ENCODE measurements at regions not wholly inside any gene's neighbourhood (a gene's known extent, or its start where the extent isn't known, plus 50 kb on each side); places are given as distances from the start of the nearest gene placed in this dataset.
"Not testable (repeated sequence)": the region's sequence is repeated elsewhere in the genome, so short reads cannot be mapped to it uniquely, and the experiment has no call there.

DNA sequence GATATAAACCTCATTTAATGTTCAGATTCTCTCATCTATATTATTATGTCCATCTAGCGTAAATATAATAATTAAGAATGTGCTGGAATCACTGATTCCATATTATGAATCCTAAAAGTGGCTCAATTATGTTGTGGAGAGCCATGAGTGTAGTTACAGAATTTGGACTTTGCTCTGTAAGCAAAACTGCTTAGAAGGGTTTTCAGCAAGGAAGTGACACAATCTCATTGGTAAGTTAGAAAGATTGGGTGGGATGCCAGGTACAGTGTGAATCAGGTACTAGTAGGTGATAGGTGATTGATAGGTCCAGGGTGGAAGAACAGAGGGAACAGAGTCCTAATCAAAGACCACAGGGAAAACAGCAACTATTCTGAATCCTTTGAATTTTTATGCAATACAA is 74.9 kb upstream of the ABLIM1 start:
- no peak for ATAC-seq

DNA sequence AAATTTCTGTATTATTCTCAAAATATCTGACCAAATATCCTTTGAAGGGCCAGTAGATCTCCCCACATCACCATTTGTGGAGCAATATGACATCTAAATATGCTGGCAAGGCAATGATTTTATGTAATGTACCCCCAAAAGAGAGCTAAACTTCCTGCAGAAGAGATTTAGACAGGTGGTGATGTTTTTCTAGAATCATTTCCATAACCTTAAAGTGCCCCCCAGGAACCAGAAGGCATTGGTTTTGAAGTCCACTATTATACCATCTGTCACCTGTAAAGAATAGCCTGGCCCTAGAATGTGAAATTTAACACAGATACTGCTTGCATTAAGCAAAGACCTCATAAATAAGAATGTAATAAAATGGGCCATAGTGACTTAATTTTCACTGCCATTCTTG is 77.9 kb upstream of the ABLIM1 start:
- ATAC-seq = no peak

DNA sequence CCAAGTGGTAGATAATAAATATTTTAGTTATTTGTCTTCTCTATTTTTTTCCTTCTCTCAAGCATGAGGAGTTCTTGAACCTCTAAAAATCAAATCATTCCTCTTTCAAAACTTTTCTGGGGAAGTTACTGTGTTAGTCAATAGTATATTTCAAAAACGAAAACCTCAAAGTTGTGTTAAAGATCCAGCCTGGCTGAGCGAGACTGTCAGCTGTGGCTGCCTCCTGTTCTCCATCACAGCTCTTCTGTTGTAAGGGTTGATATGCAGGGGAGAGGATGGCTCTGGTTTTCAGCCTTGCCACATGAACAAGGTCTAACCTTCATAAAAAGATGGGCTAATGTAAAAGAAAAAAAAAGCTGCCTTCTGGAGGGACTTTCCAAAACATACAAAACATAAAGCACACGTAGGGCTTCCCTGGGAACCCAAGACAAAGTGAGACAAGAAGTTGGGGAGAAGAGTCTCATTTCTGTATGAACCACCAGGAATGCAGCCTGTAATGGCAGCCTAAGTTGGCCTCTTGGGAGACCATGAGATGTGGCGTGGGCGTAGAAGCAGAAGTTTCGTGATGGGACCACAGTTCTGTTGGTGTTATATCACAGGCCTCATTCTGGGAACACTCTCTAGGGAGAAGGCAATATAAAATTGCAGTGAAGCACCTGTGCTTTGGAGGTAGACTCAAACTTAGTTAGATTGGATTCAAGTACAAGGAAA is 77.9 kb upstream of the FHIP2A start:
- no peak for ATAC-seq

DNA sequence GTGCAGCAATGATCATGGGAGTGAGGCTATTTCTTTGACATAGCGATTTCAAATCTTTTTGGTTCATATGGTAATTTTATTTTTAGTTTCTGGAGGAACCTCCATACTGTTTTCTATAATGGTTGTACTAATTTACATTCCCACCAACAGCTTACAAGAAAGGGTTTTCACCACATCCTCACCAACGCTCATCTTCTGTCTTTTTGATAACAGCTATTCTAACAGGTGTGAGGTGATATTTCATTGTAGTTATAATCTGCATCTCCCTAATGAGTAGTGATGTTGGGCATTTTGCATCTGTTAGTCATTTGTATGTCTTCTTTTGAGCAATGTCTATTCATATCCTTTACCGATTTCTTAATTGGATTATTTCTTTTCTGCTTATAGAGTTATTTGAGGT is 75.0 kb upstream of the FHIP2A start:
- ATAC-seq = no peak

GRCh38 chr10:114748241-114748640 is 73.3 kb upstream of the FHIP2A start:
- no peak for ATAC-seq

GRCh38 chr10:114749014-114749413 is 72.6 kb upstream of the FHIP2A start:
- no peak for ATAC-seq

- no peak for ATAC-seq
Observed at GRCh38 chr10:114749510-114749909, 72.1 kb upstream of the FHIP2A start.

- no peak for ATAC-seq
Observed at GRCh38 chr10:114751856-114752255, 69.7 kb upstream of the FHIP2A start.

- not testable (repeated sequence) for ATAC-seq
Observed at GRCh38 chr10:114752570-114752969, 69.0 kb upstream of the FHIP2A start.

GRCh38 chr10:114753126-114753525 is 68.5 kb upstream of the FHIP2A start:
- no peak for ATAC-seq

GRCh38 chr10:114754445-114755320 is 66.9 kb upstream of the FHIP2A start:
- no peak for ATAC-seq

DNA sequence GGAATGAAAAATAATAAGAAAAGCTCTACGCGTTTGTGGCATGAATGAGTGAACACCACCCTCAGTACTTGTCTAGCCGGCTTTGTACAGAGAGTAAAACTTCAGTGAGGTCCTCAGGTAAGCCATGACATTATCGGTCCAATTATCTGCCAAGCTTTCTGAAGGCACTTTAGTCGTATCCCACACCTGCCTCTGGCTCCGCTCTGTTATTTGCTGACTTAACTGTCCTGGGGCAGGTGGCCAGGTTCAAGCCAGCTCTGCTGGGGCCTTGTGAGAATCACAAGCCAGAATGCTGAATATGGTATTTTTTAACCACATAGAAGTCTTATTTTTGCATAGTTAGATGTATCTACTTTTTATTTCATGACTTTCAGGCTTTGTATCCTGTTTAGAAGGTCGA is 66.0 kb upstream of the FHIP2A start:
- no peak for ATAC-seq

- no peak for ATAC-seq
Observed at GRCh38 chr10:114758331-114758730, 63.2 kb upstream of the FHIP2A start.

GRCh38 chr10:114761205-114762193 is 60.1 kb upstream of the FHIP2A start:
- ATAC-seq = no peak

DNA sequence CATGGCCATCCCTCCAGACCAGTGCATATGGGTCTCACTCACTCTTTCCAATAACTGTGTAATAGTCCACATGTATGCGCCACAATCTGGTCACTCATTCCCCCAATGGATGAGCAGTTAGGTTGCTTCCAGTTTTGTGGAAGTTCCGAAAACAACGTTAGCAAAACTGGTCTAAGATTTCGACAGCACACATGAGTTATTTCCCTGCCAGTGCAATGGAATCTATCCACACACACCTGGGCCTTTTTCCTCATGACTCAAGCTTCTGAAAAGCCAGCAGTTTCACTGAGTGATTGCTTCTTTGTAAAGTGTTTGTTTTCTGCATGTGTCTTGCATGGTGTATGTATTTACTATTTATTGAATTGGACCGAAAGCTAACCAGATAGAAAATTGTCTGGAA is 58.8 kb upstream of the FHIP2A start:
- ATAC-seq = no peak

- no peak for ATAC-seq
Observed at GRCh38 chr10:114764656-114765055, 56.9 kb upstream of the FHIP2A start.

DNA sequence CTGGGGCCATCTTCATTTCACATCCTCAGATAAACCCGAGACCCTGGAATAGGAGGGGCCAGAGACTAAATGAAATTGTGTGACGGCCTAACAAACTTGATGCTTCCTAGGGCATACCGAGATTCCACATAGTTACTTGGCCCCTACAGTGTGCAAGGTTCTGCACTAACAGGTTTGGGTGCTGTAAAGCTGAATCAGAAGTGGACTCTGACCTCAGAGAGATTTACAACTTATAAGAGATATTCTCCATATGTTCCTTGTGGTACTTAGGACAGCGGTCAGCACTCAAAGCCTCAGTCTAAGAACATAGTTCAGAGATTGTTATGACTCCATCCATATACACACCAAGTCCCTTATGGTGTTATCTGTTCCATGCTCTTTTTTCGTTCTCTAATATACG is 55.1 kb upstream of the FHIP2A start:
- no peak for ATAC-seq

DNA sequence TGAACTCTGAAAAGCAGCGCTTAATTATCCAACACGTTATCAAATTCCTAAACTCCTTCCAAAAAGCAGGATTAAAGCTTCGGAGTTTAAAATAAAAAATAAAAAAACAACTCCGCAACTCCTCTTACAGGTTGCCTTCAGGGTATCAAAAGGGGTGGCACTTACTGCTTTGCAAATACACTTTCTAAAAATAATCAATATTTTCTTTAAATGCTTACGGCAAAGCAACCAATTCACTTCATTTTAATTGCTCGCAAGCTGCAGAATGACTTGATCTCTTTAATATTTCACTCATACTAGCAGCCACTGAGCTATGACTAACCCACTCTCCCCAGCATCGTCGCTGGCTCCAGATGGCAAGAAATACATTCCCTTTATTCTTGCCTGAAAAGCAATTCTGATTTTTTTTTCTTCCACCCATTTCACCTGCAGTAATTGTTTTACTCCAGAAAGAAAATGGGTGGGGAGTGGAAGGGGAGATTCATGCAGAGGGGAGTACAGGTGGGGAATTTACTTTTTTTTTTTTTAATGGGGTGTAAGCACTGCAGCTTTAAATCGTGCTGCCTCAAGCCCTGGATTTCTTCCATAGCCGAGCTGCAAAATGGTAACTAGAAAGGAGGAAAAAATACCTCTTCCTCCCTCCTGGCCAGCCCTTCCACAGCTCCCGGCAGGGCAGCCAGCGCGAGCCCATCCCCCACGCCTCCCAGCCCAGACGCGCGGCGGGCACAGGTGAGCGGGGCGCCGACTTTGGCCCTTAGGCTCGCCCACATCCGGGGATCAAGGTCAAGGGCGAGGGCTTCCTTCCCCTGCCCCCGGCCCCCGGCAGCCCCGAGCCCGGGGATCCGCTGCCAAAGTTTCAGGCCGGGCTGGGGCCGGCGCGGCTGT is 54.2 kb upstream of the FHIP2A start:
- peak; percentile 17 to 29 for ATAC-seq

DNA sequence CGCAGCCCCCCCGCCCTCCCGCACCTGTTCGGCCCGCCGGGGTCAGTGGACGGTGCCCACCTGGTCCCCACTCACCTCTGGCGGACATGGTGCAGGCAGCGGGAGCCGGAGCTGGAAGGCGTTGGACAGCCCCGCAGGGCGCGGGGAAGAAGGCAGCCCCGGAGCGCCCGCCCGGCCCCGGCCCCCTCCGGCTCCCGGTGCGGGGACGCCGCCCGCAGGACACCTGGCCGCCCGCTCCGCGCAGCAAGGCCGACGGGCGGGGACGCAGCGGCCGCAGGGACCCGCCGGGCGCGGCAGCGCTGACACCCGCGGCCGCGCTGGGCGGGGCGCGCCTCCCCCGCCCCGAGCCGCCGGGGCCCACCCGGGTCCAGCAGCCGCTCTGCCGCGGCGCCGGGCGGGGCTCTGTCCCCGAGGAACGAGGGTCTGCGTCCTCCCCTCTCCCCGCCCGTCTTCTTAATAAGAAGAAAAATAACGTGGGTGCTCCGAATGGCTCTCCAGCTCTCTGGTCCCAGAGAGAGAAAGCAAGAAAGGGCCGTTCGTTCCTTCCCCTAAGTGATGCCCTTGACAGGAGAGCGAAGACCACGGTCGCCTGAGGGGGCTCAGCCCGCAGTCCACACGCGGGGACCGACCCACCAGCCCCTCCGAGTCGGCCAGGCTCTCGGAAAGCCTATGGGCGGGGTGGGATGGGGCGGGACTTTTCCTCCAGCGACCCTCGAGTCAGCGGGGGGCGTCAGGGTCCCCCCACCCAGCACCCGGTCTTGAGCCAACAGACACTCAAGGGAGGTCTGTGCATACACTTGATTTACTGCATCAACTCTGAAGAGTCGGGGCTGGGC is 53.4 kb upstream of the FHIP2A start:
- ATAC-seq = peak; percentile 43 to 51

DNA sequence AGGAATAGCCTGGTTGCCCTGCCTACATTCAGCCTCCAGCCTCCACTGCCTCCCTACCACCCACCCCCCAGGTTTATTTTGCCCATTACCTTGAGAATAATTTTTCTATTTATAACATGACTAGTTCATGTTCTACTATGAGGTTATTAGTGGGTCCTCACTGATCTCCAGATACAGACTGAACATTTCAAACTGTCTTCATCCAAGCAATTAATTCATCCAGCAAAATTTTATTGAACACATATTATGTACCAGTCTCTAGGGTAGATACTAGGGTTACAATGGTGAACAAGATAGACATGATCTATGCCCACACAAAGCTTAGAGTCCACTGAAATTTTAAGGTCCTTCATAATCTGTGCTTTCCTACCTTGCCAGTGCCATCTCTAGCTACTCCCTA is 51.6 kb upstream of the FHIP2A start:
- ATAC-seq = no peak

GRCh38 chr10:114771157-114771556 is 50.4 kb upstream of the FHIP2A start:
- ATAC-seq = no peak

Measured in activated CD4-positive, CD25-positive, alpha-beta regulatory T cell treated with anti-CD3 and anti-CD28 coated beads, Interleukin-2, amount 50 U/mL, for 24 hours (primary cell).